Lung (tissue), 11 donors: ENCODE measurements at regions not wholly inside any gene's neighbourhood (a gene's known extent, or its start where the extent isn't known, plus 50 kb on each side); places are given as distances from the start of the nearest gene placed in this dataset.

Source experiments
- ATAC-seq: fragments of 200-7000 bp; cut with Tn5 transposase; one replicate; pipeline ENCODE4 v1.9.1; 2020; ENCODE audit warnings: moderate number of reproducible peaks; ENCODE audit not compliant: insufficient read depth, low FRiP score
- DNase-seq, 3 donors: peaks; one replicate each; pipeline ENCODE4 v3.0.0-alpha.2; 2013 to 2017
- H3K27ac ChIP-seq, 2 donors: one replicate each; pipeline ENCODE4 v1.5.1; 2013; ENCODE audit warnings: mild to moderate bottlenecking in 2 of 2, moderate library complexity in 2 of 2, control low read depth in 1 of 2, inconsistent platforms in 1 of 2, low read depth in 1 of 2, low read length in 1 of 2
- H3K27me3 ChIP-seq, 3 donors: one replicate each; pipeline ENCODE4 v1.5.1; 2013; ENCODE audit warnings: low read length in 2 of 3; ENCODE audit not compliant: control insufficient read depth in 3 of 3, insufficient read depth in 3 of 3
- H3K36me3 ChIP-seq, 4 donors: one replicate each; pipeline ENCODE4 v1.5.1; 2013; ENCODE audit warnings: low read length in 4 of 4, mild to moderate bottlenecking in 1 of 4, moderate library complexity in 1 of 4; ENCODE audit not compliant: control insufficient read depth in 4 of 4, insufficient read depth in 4 of 4
- H3K4me1 ChIP-seq, 5 donors: one replicate each; pipeline ENCODE4 v1.5.1; 2013; ENCODE audit warnings: low read length in 5 of 5, mild to moderate bottlenecking in 2 of 5, moderate library complexity in 1 of 5; ENCODE audit not compliant: control insufficient read depth in 5 of 5, insufficient read depth in 5 of 5
- H3K4me3 ChIP-seq: one replicate; pipeline ENCODE4 v1.5.1; 2013; ENCODE audit warnings: mild to moderate bottlenecking, control low read depth, moderate library complexity
- H3K9ac ChIP-seq, 2 donors: one replicate each; pipeline ENCODE4 v1.5.1; 2013; ENCODE audit warnings: low read length in 2 of 2, control low read depth in 1 of 2; ENCODE audit not compliant: insufficient read depth in 1 of 2
- H3K9me3 ChIP-seq, 4 donors: one replicate each; pipeline ENCODE4 v1.5.1; 2013; ENCODE audit warnings: low read length in 3 of 4, mild to moderate bottlenecking in 1 of 4, moderate library complexity in 1 of 4; ENCODE audit not compliant: control insufficient read depth in 4 of 4, insufficient read depth in 3 of 4
- WGBS, 2 donors: extraction: QIAGEN DNeasy Blood & Tissue Kit; methylation state at CpG; one replicate each; pipeline ENCODE4 v1.1.7; 2013; 5-methylcytosine and 5-hydroxymethylcytosine counted together
- TF ChIP-seq, protein P1 (sequence below): IDR thresholded peaks from 2 replicates; pipeline ENCODE4 v1.5.1; 2012; ENCODE audit warnings: mild to moderate bottlenecking; ENCODE audit errors: control extremely low read depth, extremely low read depth
- donor health status: control.
- donor health status: control.
- donor health status: Bipolar disorder and iron deficiency.
- donor health status: healthy.
- donor health status: DM: yes; HTN: yes; CAD: no.

DNA sequence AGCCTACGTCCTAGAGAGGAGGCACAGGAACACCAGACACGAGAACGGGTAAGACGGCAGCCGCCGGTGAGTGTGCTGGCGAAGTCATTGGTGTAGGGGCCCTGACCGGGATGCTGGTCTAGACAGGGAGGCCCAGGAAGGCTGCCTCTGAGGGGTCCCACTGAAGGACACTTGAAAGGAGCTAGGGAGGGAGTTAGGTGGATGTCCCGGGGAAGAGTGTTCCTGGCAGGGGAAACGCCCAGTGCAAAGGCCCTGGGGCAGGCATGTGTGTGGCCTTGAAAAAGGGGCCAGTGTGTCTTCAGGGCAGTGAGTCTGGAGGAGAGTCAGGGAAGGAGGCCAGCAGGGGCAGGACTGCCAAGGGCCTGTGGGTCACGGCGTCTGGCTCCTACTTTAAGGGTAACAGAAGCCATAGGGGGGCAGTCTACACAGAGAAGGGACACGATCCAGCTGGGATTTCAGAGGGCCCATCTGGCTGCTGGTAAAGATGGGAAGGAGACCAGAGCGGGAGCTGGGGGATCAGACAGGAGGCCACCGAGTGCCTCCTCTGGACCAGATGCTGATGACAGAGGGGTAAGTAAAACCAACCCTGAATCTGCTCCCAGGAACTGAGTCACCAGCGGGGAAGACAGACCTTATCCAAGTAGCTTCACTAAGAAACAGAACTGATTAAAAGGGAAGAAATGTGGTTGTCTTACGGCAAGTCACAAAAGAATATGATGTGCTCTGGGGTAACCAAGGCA lies 115.9 kb downstream of the LITAF start:
- H3K27ac ChIP-seq: no peak overlapping the region
- no peaks in the 10 kb centered on the region for H3K9me3 ChIP-seq
- H3K27me3 ChIP-seq: no peaks in the 10 kb centered on the region
- H3K36me3 ChIP-seq: no peaks in the 10 kb centered on the region
- no peaks in the 10 kb centered on the region for H3K4me1 ChIP-seq
- TF ChIP-seq, protein P1, sequence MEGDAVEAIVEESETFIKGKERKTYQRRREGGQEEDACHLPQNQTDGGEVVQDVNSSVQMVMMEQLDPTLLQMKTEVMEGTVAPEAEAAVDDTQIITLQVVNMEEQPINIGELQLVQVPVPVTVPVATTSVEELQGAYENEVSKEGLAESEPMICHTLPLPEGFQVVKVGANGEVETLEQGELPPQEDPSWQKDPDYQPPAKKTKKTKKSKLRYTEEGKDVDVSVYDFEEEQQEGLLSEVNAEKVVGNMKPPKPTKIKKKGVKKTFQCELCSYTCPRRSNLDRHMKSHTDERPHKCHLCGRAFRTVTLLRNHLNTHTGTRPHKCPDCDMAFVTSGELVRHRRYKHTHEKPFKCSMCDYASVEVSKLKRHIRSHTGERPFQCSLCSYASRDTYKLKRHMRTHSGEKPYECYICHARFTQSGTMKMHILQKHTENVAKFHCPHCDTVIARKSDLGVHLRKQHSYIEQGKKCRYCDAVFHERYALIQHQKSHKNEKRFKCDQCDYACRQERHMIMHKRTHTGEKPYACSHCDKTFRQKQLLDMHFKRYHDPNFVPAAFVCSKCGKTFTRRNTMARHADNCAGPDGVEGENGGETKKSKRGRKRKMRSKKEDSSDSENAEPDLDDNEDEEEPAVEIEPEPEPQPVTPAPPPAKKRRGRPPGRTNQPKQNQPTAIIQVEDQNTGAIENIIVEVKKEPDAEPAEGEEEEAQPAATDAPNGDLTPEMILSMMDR: no peak
- H3K4me3 ChIP-seq: no peak overlapping the region
- DNase-seq (no peak), ATAC-seq (no peak)
- WGBS, 2 donors: 84 to 89% methylated on average over 17 of the region's 17 CpGs
- H3K9ac ChIP-seq: no peak overlapping the region

GRCh38 chr16:11471548-11471947 lies 115.2 kb downstream of the LITAF start:
- Histone ChIP-seq H3K36me3 (no peaks in the 10 kb centered on the region), H3K9me3 (no peaks in the 10 kb centered on the region), H3K27ac (no peak overlapping the region), H3K9ac (no peak overlapping the region), H3K4me1 (no peaks in the 10 kb centered on the region), H3K4me3 (no peak overlapping the region), H3K27me3 (no peaks in the 10 kb centered on the region)
- no peak for DNase-seq
- TF ChIP-seq, protein P1: no peak
- ATAC-seq: no peak
- WGBS, 2 donors: 88 to 92% methylated on average over 12 of the region's 12 CpGs

GRCh38 chr16:11472410-11472809 lies 114.3 kb downstream of the LITAF start:
- ATAC-seq (no peak), DNase-seq (no peak)
- no peak overlapping the region for H3K27ac ChIP-seq
- H3K4me1 ChIP-seq: no peaks in the 10 kb centered on the region
- no peak overlapping the region for H3K4me3 ChIP-seq
- no peaks in the 10 kb centered on the region for H3K27me3 ChIP-seq
- no peak overlapping the region for H3K9ac ChIP-seq
- no peaks in the 10 kb centered on the region for H3K9me3 ChIP-seq
- TF ChIP-seq, protein P1: no peak
- no peaks in the 10 kb centered on the region for H3K36me3 ChIP-seq
- WGBS, 2 donors: 94% methylated on average over 4 of the region's 4 CpGs

GRCh38 chr16:11472851-11473250 lies 113.9 kb downstream of the LITAF start:
- no peaks in the 10 kb centered on the region for H3K9me3 ChIP-seq
- H3K27ac ChIP-seq: no peak overlapping the region
- H3K27me3 ChIP-seq: no peaks in the 10 kb centered on the region
- TF ChIP-seq, protein P1: no peak
- H3K4me3 ChIP-seq: no peak overlapping the region
- ATAC-seq (no peak), DNase-seq (no peak)
- H3K9ac ChIP-seq: no peak overlapping the region
- WGBS, 2 donors: 71 to 75% methylated on average over 9 of the region's 9 CpGs
- H3K4me1 ChIP-seq: no peaks in the 10 kb centered on the region
- H3K36me3 ChIP-seq: no peaks in the 10 kb centered on the region
